Keratinocyte (primary cell): ENCODE measurements at regions not wholly inside any gene's neighbourhood (a gene's known extent, or its start where the extent isn't known, plus 50 kb on each side); places are given as distances from the start of the nearest gene placed in this dataset.

Source experiments
- DNase-seq: peaks from one replicate; pipeline ENCODE4 v3.0.0-alpha.2; 2011; ENCODE audit warnings: low read depth, missing footprints, low spot score
- FAIRE-seq: peaks from 2 replicates; lab custom pipeline; 2011; peaks lifted over from hg19 to GRCh38; lab: Jason Lieb, UNC
- H2AFZ ChIP-seq: 2 replicates; pipeline ENCODE4 v1.6.0; 2012; ENCODE audit warnings: low read length, control low read depth, inconsistent platforms; ENCODE audit not compliant: control insufficient read depth
- H3K27ac ChIP-seq: 2 replicates; pipeline ENCODE4 v1.5.1; 2011; ENCODE audit warnings: low read length; ENCODE audit not compliant: control insufficient read depth, insufficient read depth
- H3K27me3 ChIP-seq: 3 replicates; pipeline ENCODE4 v1.6.0; 2011; ENCODE audit warnings: low read length; ENCODE audit not compliant: control insufficient read depth, insufficient read depth; ENCODE audit errors: extremely low read depth
- H3K36me3 ChIP-seq, 2 experiments: 2 replicates in 1 of 2; 3 replicates in 1 of 2; pipeline ENCODE4 v1.5.1; 2011; ENCODE audit warnings: low read length in 2 of 2, mild to moderate bottlenecking in 1 of 2; ENCODE audit not compliant: control insufficient read depth in 2 of 2, insufficient read depth in 2 of 2; ENCODE audit errors: extremely low read depth in 1 of 2
- H3K4me1 ChIP-seq: 3 replicates; pipeline ENCODE4 v1.5.1; 2011; ENCODE audit warnings: low read length; ENCODE audit not compliant: control insufficient read depth, insufficient read depth; ENCODE audit errors: extremely low read depth
- H3K4me2 ChIP-seq: 3 replicates; pipeline ENCODE4 v1.6.0; 2011; ENCODE audit warnings: low read depth, low read length; ENCODE audit not compliant: control insufficient read depth, insufficient read depth; ENCODE audit errors: extremely low read depth
- H3K4me3 ChIP-seq, 3 experiments: fragments of 200-600 bp in 1 of 3; sonication (generic) in 1 of 3; 2 replicates in 2 of 3; 3 replicates in 1 of 3; pipeline ENCODE4 v1.5.1; 2011 to 2016; ENCODE audit warnings: low read length in 3 of 3, mild to moderate bottlenecking in 3 of 3, control low read depth in 2 of 3, inconsistent platforms in 1 of 3, low read depth in 1 of 3, mixed read lengths in 1 of 3, mixed run types in 1 of 3, moderate library complexity in 1 of 3; ENCODE audit not compliant: control insufficient read depth in 2 of 3, insufficient read depth in 2 of 3; ENCODE audit errors: extremely low read depth in 1 of 3
- H3K79me2 ChIP-seq: 2 replicates; pipeline ENCODE4 v1.6.0; 2012; ENCODE audit warnings: low read length; ENCODE audit not compliant: control insufficient read depth, insufficient read depth
- H3K9ac ChIP-seq: 3 replicates; pipeline ENCODE4 v1.6.0; 2011; ENCODE audit warnings: low read length; ENCODE audit not compliant: control insufficient read depth, insufficient read depth; ENCODE audit errors: extremely low read depth
- H3K9me1 ChIP-seq: 3 replicates; pipeline ENCODE4 v1.6.0; 2011; ENCODE audit warnings: low read length; ENCODE audit not compliant: control insufficient read depth, insufficient read depth; ENCODE audit errors: extremely low read depth
- H3K9me3 ChIP-seq: 2 replicates; pipeline ENCODE4 v1.5.1; 2012; ENCODE audit warnings: low read depth, low read length; ENCODE audit not compliant: control insufficient read depth
- H4K20me1 ChIP-seq: 3 replicates; pipeline ENCODE4 v1.6.0; 2011; ENCODE audit warnings: low read length; ENCODE audit not compliant: control insufficient read depth, insufficient read depth; ENCODE audit errors: extremely low read depth
- CTCF ChIP-seq, 3 experiments: IDR thresholded peaks in 1 of 3; conservative IDR thresholded peaks in 1 of 3; optimal IDR thresholded peaks in 1 of 3; 2 replicates in 2 of 3; 3 replicates in 1 of 3; pipeline versions ENCODE3 to v1.5.1; 2011; ENCODE audit warnings: low read length in 3 of 3, mild to moderate bottlenecking in 3 of 3, moderate library complexity in 2 of 3, control low read depth in 1 of 3, inconsistent platforms in 1 of 3; ENCODE audit not compliant: insufficient read depth in 2 of 3; ENCODE audit errors: extremely low read depth in 1 of 3
- EZH2 ChIP-seq: IDR thresholded peaks from one replicate; pipeline ENCODE4 v1.6.1; 2012; ENCODE audit warnings: inconsistent platforms, mild to moderate bottlenecking, low read length, moderate library complexity
- dilution Hi-C: fragments of 300-500 bp; cut with MboI; formaldehyde crosslinking; loops from one replicate; pipeline ENCODE4 v1.7.0; 2020; ENCODE audit warnings: low sequenced_read_pairs; ENCODE audit not compliant: extremely low pct_ligation_motif_present

- H3K9me1 ChIP-seq = no peaks in the 10 kb centered on the region
- no peak overlapping the region for H2AFZ ChIP-seq
- DNase-seq = no peak
- no peak overlapping the region for H3K27ac ChIP-seq
- no peak overlapping the region for H3K4me2 ChIP-seq
- FAIRE-seq = no peak
- H3K36me3 ChIP-seq = no peaks in the 10 kb centered on the region
- H3K79me2 ChIP-seq = no peaks in the 10 kb centered on the region
- dilution Hi-C loops = no loop called here
- no peak overlapping the region for H3K4me3 ChIP-seq
- H3K4me1 ChIP-seq = no peaks in the 10 kb centered on the region
- H3K27me3 ChIP-seq = no peaks in the 10 kb centered on the region
- no peak overlapping the region for H3K9ac ChIP-seq
- H4K20me1 ChIP-seq = no peaks in the 10 kb centered on the region
- no peaks in the 10 kb centered on the region for H3K9me3 ChIP-seq
- no peak for TF ChIP-seq EZH2
- TF ChIP-seq CTCF (optimal IDR thresholded peaks at IDR 0.05 in 1 of 3, IDR thresholded peaks at IDR 0.05 in 1 of 3, conservative IDR thresholded peaks at IDR 0.05 in 1 of 3; ENCODE audit: extremely low read depth in 1 of 3, insufficient read depth in 2 of 3, low read length in 3 of 3) = no peak
Measured at GRCh38 chr1:195735140-195735539, 873.1 kb downstream of the KCNT2 start.

GRCh38 chr1:195733826-195734225, 874.4 kb downstream of the KCNT2 start:
- no peaks in the 10 kb centered on the region for H3K36me3 ChIP-seq
- FAIRE-seq = no peak
- no peak for DNase-seq

More at GRCh38 chr1:195733826-195734225, 874.4 kb downstream of the KCNT2 start:
- Histone ChIP-seq H3K27ac (no peak overlapping the region), H3K9me1 (no peaks in the 10 kb centered on the region), H3K4me1 (no peaks in the 10 kb centered on the region), H4K20me1 (no peaks in the 10 kb centered on the region), H3K9me3 (no peaks in the 10 kb centered on the region), H3K27me3 (no peaks in the 10 kb centered on the region), H3K4me3 (no peak overlapping the region), H2AFZ (no peak overlapping the region), H3K4me2 (no peak overlapping the region), H3K9ac (no peak overlapping the region), H3K79me2 (no peaks in the 10 kb centered on the region)
- peak; percentile 18 to 49 (median 44) for TF ChIP-seq CTCF (optimal IDR thresholded peaks at IDR 0.05 in 1 of 3, IDR thresholded peaks at IDR 0.05 in 1 of 3, conservative IDR thresholded peaks at IDR 0.05 in 1 of 3; ENCODE audit: extremely low read depth in 1 of 3, insufficient read depth in 2 of 3, low read length in 3 of 3)
- no peak for TF ChIP-seq EZH2
- dilution Hi-C loops = no loop called here
